Mammary epithelial cell (primary cell): ENCODE measurements at regions not wholly inside any gene's neighbourhood (a gene's known extent, or its start where the extent isn't known, plus 50 kb on each side); places are given as distances from the start of the nearest gene placed in this dataset.

Source experiments
- CTCF ChIP-seq, 2 donors: IDR thresholded peaks in 1 of 2; conservative IDR thresholded peaks in 1 of 2; 2 replicates each; pipeline ENCODE4 v1.5.1; 2011 to 2012; ENCODE audit warnings: inconsistent platforms in 2 of 2, low read length in 2 of 2, mild to moderate bottlenecking in 2 of 2, control low read depth in 1 of 2, low read depth in 1 of 2; ENCODE audit not compliant: insufficient read depth in 1 of 2; ENCODE audit errors: extremely low read depth in 1 of 2
- EZH2 ChIP-seq: IDR thresholded peaks from 2 replicates; pipeline ENCODE4 v1.6.1; 2012; ENCODE audit warnings: low read length, inconsistent platforms, borderline replicate concordance

- TF ChIP-seq CTCF (conservative IDR thresholded peaks at IDR 0.05 in 1 of 2, IDR thresholded peaks at IDR 0.05 in 1 of 2; ENCODE audit: extremely low read depth in 1 of 2, insufficient read depth in 1 of 2, low read depth in 1 of 2, low read length in 2 of 2) (no peak), EZH2 (no peak)
Observed at GRCh38 chr5:2269656-2270055, 386.9 kb upstream of the IRX4 start.
